Keratinocyte (primary cell): ENCODE measurements at regions not wholly inside any gene's neighbourhood (a gene's known extent, or its start where the extent isn't known, plus 50 kb on each side); places are given as distances from the start of the nearest gene placed in this dataset.

ENCODE experiments used
- EZH2 ChIP-seq: IDR thresholded peaks from one replicate; pipeline ENCODE4 v1.6.1; 2012; ENCODE audit warnings: inconsistent platforms, mild to moderate bottlenecking, low read length, moderate library complexity
- TF ChIP-seq, protein P1 (sequence below), 3 experiments: IDR thresholded peaks in 1 of 3; conservative IDR thresholded peaks in 1 of 3; optimal IDR thresholded peaks in 1 of 3; 2 replicates in 2 of 3; 3 replicates in 1 of 3; pipeline versions ENCODE3 to v1.5.1; 2011; ENCODE audit warnings: low read length in 3 of 3, mild to moderate bottlenecking in 3 of 3, moderate library complexity in 2 of 3, control low read depth in 1 of 3, inconsistent platforms in 1 of 3; ENCODE audit not compliant: insufficient read depth in 2 of 3; ENCODE audit errors: extremely low read depth in 1 of 3

DNA sequence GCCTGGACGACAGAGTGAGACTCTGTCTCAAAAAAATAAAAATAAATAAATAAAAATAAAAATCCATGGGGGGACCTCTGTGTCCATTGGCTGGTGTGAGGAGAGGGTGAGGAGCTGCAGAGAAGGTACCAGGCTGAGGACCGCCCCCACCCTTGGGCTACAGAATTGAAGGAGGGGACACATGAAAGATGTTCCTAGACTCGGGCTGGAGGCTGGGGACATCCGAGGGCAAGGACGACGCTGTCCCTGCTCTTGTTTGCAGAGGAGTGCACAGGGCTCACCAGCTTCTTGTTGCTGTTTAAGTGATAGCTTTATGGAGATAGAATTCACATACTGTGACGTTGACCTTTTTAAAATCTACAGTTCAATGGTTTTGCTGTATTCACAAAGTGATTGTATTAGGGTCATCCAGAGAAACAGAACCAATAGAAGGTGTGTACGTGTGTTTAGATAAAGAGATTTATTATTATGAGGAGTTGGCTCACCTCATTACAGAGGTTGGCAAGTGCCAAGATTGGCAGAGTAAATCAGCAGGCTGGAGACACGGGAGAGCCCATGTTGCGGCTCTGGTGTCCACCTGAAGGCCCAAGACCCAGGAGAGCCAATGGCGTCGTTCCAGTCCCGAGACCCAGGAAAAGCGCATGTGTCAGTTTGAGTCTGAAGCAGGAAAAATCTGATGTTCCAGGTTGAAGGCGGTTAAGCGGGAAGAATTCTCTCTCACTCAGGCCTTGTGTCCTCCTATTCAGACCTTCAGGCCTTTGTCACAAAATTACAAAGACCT, 320.7 kb downstream of the SEC14L1 start:
- TF ChIP-seq, protein P1, sequence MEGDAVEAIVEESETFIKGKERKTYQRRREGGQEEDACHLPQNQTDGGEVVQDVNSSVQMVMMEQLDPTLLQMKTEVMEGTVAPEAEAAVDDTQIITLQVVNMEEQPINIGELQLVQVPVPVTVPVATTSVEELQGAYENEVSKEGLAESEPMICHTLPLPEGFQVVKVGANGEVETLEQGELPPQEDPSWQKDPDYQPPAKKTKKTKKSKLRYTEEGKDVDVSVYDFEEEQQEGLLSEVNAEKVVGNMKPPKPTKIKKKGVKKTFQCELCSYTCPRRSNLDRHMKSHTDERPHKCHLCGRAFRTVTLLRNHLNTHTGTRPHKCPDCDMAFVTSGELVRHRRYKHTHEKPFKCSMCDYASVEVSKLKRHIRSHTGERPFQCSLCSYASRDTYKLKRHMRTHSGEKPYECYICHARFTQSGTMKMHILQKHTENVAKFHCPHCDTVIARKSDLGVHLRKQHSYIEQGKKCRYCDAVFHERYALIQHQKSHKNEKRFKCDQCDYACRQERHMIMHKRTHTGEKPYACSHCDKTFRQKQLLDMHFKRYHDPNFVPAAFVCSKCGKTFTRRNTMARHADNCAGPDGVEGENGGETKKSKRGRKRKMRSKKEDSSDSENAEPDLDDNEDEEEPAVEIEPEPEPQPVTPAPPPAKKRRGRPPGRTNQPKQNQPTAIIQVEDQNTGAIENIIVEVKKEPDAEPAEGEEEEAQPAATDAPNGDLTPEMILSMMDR (optimal IDR thresholded peaks at IDR 0.05 in 1 of 3, IDR thresholded peaks at IDR 0.05 in 1 of 3, conservative IDR thresholded peaks at IDR 0.05 in 1 of 3; ENCODE audit: extremely low read depth in 1 of 3, insufficient read depth in 2 of 3, low read length in 3 of 3), result no peak
- no peak for TF ChIP-seq EZH2
